CD4-positive, alpha-beta T cell treated with Interferon gamma for 1 hour (primary cell): ENCODE measurements at regions not wholly inside any gene's neighbourhood (a gene's known extent, or its start where the extent isn't known, plus 50 kb on each side); places are given as distances from the start of the nearest gene placed in this dataset.
A peak's percentile ranks its signal among the peaks of the same experiment; 100 is the strongest.

ENCODE experiments used
- DNase-seq: peaks from one replicate; pipeline ENCODE4 v3.0.0-alpha.2; 2020

DNA sequence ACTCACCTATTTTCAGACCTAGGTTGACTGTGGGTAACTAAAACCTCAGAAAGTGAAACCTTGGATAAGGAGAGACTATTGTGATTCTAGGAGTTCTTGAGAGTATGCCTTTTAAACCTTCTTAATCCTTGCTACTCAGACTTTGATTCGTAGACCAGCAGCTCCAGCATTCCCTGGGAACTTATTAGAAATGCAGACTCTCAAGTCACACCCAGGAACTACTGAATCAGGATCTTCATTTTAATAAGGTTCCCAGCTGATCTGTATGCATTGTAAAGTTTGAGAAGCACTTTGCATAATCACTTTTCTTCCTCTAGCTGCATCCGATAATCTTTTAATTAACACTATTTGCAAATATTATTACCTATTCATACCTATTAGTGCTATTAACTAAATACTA, 480.3 kb upstream of the KCNMB2 start:
- DNase-seq: no peak

DNA sequence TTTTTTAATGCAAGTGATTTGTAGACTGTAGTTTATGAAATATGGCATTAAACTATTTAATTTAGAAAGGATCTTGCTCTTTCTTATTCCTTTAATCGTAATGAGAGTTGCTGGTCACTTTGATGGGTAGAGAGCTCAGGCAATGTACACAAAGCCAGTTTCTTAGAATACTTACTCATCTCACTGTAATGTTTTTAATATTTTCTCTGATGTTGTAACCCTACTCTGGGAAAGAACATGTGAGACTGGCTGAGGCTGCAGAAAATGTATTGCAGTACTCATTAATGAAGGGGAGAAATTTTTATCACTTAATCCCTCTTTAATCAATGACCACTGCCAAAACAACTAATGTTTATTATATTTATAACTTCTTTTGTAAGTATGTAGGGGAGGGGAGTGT, 479.4 kb upstream of the KCNMB2 start:
- no peak for DNase-seq

DNA sequence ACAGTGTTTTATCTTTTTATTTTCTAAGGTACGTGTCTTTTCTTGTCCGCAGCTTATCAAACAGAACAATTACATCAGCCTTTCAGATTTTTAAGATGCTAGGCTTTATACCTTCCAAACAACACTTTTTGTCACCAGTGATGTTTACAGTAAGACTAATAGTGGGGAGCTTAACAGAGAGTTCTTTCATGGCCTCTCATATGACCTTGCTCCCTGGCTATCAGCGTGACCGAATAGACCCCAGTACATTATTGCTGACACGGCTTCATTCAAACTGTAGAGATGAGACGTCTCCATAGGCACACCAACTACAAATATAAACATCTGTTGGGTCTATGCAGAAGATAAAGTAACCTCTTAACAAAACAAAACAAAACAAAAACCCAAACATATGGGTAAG, 477.6 kb upstream of the KCNMB2 start:
- DNase-seq: no peak

DNA sequence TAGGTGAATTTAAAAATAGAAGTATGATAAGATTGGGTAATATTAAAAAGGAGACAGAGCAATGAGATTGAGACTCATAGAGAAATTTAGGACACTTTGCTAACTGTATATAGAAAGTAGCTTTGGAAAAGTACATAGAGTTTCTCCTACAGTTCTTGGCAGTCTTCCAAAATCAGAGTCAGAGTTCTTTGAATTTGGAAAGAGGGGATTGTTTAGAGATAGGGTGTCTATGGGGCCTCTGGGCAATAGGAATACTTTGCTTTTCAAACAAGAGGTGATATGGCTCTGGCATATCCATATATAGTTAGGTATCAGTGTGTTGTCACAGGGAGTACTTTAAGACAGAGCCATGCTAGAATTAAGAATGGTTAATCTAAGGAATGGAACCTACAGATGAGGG, 477.1 kb upstream of the KCNMB2 start:
- no peak for DNase-seq

DNA sequence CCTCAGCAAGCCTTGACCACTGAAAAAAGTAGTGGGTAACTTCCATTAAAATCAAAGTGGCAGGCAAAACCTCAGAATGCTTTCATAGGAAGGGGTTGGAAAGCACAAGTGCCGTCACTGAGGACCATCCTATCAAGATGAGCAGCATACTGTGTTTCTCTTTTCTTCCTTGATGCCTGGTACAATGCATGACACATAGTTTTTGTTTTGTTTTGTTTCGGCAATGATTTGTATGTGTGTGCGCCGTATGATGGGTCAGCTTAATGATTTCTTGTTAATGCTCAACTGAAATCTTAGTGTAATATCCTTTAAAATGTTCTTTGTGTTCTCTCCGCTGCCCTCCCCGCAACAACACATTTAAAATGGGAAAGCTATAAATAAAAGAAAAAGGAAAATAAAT, 476.4 kb upstream of the KCNMB2 start:
- no peak for DNase-seq

DNA sequence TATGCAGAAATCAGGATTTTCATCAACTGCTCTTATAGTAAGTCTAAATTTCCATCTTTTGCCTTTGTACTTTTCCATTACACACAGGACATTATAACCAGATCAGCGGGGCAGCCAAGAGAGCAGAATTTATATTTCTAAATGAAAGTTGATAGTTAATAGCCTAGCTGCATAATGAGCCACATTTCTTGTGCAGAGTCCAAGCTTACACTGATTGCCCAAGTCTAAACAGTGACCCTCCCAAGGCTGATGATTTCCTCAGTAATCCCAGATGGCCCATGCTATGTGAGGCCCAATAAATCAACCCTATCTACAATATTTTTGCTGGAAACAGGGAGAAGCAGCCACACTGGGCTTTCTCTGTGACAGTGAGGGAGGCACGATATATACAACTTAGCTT, 475.8 kb upstream of the KCNMB2 start:
- no peak for DNase-seq

DNA sequence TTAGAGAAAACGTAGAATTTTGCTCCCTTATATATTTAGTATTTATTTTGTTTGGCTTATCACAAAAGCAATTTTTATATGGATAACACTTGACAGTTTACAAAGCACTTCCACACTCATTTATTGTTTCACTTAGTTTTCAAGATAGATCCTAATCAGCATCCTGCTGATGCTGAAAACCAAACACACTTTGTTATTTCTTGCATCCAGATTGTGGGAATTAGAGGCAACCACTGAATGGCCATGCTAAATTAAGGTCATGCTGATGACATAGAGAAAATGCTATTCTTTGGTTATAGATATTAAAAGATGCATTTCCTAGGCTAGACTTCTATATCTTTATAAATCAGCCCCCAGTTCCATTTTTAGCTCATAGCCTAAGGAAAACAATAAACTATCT, 474.1 kb upstream of the KCNMB2 start:
- DNase-seq: no peak

DNA sequence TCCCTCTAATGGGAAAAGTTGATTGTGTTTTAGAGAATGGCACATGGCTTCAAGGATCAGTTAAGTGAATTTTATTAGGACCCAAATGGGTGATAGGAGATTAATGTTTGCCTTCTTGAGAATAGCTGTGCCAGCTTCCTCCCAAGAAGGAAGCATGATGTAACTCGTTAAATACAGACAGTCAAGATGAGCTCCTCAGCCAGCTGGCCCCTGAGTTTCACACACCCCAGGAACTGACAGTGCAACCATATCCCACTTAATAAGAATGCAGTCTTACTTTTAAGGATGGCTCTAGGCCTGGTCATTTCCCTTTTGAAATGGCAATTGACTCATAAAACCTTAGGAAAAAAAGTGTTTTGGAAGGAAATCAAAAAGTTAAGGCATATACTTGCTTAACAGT, 472.8 kb upstream of the KCNMB2 start:
- no peak for DNase-seq

DNA sequence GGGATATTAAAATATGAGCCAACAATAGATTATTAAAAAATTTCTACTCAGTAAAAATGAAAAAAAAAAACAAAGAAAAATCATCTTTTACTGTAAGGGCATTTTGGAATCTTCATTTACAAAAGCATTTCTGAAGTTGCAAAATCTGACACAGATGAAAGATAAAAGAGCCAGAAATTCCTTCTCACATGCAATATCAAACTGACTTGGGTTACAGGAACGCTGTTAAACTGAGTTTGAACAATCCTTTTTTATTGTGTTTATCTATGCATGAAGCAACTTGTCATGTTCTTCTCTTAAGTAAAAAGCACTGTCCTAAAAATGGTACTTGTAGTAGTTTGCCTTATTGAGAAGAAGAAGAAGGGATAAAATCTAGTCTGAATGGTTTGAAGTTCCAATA, 468.5 kb upstream of the KCNMB2 start:
- DNase-seq: no peak

DNA sequence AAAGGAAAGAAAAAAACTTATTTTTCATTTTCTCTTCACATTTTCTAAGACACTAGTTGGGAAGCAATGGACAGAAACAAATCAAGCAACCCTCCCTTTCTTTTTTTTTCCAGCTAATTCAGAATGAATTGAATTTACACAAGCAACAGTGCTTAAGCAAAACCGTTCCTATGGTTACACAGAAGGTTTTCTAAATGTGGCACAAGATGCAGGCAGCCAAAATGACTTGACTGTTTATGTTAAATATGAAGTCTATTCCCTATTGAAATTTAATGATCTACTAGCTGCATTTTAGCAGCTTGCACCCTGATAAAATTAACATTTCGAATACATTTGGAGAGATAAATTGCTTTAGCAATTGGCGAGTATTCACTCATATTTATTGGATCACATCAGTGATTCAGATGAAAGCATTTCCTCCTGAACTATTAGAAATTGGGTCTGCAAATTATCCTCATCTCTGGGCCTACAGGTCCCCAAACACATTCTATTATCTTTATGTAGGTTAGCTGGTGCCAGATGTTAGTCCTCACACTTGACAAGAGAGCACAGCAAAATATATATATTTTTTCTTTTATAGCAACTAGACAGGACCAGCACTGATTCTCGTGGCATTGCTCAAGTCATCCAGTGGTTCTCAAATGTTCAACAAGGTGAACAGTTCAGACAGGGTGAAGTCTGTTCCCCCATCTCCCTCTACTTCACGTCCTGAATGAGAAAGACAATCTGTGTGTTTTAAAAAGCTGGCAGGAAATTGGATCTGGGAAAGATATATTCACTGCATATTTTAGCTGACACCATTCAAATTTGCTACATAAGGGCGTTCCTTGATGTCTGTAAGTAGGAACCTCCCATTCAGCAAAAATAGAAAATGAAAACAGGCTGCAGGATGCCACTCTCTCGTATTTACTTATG, 463.6 kb upstream of the KCNMB2 start:
- DNase-seq: no peak

DNA sequence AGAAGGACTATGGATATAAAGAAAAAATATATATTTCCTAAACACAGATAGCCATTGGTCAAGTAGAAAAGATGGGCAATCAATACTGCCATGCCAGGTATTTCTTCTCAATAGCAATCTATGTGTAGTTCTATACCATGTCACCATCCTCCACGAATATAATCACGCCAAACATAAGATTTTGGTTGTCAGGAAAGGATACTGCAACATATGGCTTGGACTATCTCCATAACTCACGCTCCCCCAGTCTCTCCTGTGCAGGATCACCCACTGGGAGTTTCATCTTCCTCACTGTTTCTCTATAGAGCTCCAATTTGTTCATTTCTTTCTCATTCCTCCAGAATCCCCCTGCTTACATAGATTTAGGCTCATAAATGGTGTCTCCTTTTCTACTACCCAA, 462.9 kb upstream of the KCNMB2 start:
- DNase-seq: no peak

DNA sequence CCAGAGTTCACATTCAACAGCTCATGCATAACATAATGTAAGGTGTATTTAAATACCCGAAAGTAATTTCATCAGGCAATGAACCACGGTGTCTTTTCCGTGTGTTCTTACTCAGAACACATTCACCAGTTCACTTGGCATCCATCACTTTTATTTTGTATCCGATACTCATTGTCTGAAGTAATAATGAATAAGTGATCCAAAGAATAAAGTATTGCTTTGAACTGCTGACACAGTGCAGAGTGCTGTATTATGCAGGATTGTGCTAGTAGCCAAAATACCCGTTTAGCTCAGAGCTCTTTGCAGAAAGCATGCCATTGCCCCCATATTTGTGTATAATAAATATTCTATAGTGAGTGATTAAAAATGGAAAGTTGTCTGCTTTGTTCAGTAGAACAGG, 460.9 kb upstream of the KCNMB2 start:
- DNase-seq: no peak

DNA sequence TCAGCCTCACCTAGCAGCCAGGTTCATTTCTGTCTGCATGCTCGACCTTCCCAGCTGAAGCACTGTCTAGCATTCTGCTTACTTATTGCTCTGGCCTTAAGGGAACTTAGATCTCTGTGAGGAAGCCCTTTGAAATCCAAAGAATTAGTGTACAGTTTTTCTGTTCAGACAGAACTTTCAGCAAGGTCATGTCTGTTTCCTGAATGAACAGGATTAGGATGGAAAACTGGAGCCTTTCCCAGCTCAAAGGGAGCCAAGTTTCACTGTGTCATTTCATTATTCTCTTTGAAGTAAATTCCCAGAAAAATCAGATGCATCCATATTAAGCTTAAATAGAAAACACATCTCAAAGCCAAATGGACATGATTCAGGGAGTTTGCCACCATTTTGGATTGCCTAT, 457.3 kb upstream of the KCNMB2 start:
- DNase-seq: no peak

DNA sequence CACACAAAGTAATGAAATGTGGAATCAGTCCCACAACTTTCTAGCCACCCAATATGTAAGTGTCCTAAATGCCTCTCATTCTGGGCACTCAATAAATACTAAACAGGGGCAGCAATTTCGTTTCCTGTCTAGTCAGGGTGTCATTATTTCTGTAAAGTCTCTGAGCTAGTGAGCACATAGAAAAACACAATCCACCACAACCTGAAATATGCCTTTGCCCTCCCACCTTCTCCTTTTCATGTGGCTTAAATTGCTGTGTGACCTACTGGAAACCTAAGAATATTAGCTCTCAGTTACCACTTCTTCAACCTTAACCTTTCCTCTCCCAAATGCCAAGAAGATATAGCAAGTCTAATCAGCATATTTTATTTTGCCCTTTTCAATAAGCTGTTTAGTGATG, 456.3 kb upstream of the KCNMB2 start:
- DNase-seq: no peak

DNA sequence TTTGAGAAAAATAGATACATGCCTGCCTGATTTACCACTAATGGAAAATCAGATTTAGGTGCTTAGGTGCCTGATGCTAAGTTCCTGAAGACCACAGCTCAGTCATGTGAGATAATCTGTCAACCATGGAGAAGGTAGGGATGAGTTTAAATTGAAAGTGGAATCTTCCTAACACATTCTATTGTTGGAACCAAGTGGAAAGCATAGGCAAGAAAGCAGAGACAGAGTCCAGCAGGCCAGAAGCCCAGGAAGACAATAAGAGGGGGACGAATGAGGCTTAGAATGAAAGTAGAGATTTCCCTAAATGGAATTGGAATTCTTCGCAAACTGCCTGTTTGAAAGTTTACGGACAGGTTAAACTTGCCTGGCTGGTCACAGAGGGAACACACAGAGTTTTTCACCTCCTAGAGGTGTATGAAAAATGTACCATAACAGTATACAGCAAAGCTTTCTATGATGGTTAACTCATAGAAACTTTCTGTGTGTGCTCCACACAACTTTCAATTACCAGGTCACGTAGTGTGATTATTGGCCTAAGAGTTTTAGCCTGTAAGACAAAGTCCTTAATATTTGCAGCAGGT, 453.8 kb upstream of the KCNMB2 start:
- DNase-seq: no peak

DNA sequence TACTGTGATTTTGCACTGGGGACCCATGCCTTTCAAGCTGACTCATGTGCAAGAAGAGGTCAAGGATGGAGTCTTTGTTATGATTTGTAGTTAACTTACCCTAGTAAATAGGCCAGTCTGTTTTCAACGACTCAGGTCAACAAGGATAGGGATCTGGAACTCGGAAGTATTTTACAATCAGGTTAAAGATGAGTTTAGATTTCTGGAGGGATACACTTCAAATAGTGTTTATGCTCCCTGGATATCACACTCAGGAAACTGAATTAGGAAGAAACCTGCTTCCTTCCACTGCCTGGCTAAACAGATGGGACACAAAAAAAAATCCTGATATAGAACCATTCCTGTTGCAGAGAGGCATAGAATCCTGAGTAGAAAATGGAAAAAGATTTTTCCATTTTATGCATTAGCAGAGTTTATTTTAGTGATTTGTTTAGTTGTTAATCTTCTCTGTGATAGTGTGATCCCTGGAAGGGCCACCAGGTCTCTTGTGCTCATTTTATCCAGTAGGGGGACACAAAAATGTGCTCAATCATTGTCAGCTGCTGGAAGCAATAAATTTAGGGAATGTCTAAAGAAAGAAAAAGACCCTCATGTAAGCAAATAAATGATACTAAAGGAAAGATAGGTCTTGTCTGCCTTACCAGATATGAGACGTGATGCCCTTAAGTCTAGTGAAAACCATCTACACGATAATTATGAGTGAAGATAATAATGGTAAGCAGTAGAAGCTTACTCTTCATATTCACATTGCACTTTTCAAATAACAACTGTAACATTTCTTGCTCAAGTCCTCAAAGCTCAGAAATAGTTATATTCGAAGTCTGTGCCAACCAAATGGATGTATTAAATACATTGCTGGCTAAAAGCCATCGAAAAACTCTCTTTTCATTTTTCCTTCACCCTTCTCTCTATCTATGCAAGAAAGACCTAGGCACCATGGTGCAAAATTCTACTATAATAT, 452.1 kb upstream of the KCNMB2 start:
- DNase-seq: no peak

DNA sequence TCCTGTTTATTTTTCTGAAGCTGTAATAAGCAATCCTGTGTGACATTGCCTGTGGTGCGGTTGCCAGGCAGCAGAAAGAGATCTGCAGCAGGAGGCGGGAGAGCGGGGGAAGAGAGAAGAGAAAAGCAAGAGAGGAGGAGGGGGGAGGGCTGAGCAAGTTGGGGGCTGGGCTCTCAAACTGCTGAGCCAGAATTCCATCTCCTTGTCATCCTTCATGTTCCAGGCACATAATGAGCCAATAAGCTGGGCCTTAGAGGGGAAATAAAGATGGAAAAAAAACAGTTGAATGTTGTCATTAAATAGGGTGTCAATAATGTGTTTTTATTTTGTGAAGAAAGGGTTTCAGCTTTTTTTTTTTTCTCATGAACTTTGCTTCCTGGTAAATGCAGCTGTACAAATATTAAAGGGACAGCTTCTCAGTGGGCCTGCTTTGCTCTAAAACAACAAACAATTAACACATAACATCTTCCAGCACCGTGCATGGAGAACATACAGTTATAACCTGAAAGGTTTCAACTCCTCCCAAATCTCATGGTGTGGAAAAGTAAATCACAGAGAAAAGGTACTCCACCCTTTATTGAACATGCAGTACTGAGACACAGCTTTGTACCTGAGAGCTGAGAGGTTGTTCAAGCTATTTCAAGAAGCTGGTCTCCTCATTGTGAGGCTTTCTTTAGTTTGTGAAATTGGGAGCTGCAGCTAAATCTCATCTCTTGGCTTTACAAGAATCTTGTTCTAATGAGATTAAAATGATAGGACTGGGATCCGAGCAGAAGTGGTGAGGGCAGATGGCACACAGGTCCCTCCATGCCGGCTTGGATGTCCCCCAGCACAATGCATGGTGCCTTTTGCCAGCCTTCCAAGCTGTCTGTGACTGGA, 451.1 kb upstream of the KCNMB2 start:
- peak; percentile 31 for DNase-seq

DNA sequence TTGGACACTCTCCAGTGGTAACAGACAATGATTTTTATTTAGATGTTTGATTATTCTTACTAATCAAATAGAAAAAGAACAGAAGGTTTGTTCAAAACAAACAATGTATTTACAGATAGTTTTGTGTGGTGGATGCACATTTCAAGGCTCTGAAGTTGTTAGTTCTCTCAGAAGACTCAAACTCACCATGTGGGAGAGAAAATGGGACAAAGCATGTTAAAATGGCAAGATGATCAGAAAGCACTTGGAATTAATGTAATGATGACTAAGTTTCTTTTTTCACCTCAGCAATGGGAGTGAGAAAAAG, 450.5 kb upstream of the KCNMB2 start:
- no peak for DNase-seq

DNA sequence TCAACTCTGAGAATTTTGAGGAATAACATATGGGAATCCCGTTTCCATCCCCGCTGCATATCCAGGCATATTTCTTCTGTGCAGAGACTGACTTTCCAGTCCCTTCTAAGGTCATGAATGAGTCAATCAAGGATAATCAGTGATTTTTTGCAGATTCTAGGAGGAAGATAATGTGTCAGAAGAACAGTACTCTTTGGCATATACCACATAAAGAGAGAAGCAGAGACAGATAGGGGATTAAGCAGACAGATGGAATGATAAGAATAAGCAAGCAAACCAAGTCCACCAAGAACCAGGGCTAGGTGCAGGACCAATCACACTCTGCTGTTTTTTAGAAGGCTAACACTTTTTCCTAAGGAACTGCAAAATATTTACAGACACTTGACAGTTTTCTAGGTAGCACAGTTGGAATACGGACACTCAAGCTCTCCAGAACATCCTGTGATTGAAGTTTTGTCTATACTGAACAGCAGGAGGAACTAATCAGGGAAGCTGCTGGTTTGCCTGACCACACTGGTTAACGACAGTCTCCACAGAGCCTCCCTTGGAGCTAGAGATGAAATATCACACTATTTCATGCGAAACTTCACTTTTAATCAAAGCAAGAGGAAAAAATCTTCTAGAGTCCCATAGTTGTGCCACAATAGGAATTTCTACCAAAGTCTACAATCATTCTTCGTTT, 450.0 kb upstream of the KCNMB2 start:
- DNase-seq: no peak

DNA sequence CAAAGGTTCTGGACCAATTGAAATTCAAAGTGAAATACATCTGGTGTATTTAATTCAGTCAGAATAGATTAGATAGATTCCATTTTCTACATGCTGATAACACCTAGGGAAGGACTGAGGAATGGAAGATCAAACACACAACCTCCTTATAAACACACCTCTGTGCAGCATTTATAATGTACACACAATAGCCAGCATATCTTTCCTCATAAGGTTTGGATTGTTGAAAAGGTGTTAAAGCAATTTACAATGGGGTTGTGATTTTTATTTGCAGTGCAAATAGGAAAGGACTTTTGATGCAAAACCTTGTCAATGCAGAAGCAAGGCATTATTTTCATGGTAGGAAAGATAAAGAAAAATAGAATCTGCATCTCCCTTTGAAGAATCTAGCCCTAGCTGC, 448.9 kb upstream of the KCNMB2 start:
- no peak for DNase-seq

DNA sequence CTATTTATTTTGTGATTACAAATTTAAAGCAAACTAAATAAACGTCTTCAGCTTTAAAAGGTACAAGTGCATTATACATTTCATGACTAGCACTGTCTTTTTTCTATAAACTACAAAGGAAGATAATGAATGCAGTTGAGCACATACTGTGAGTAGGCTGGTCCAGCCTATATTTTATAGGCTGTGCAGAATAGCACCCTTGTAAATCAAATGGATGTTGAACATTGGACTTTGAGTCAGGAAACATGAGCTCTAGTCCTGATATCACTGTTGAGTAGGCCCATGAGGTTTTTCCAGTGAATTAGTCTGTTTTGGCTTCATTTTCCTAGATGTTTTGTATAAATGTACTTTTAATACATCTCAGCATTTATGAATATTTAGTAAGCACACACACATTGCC, 447.3 kb upstream of the KCNMB2 start:
- no peak for DNase-seq

DNA sequence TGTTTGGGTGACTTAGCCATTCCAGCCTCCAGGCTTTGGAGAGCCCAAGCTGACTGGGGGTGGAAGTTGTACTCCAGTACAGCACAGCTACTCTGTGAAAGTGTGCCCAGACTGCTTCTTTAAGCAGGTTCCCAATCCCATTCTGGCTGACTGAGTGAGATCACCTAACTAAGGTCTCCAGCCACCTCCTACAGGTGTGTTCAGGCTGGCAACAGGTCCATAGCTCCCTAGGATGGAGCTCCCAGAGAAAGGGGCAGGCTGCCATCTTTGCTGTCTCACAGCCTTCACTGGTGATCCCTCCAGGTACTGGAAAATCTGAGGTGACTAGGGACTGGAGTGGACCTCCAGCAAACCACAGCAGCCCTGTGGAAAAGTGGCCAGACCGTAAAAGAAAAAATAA, 445.3 kb upstream of the KCNMB2 start:
- no peak for DNase-seq
